Suprapubic skin (tissue), 3 donors: ENCODE measurements at regions not wholly inside any gene's neighbourhood (a gene's known extent, or its start where the extent isn't known, plus 50 kb on each side); places are given as distances from the start of the nearest gene placed in this dataset.
"Not testable (repeated sequence)": the region's sequence is repeated elsewhere in the genome, so short reads cannot be mapped to it uniquely, and the experiment has no call there.

Experiments used
- CTCF ChIP-seq, 2 donors: fragments of 200-600 bp in 1 of 2; fragments of 450-650 bp in 1 of 2; sonication (generic) in 1 of 2; IDR thresholded peaks; one replicate each; pipeline ENCODE4 v1.5.1; 2016 to 2019; ENCODE audit warnings: antibody characterized with exemption in 2 of 2, mild to moderate bottlenecking in 1 of 2, moderate library complexity in 1 of 2
- POLR2A ChIP-seq, 2 donors: fragments of 450-650 bp; IDR thresholded peaks; one replicate each; pipeline ENCODE4 v1.6.1; 2017; ENCODE audit warnings: antibody characterized with exemption in 2 of 2, mild to moderate bottlenecking in 2 of 2, moderate library complexity in 2 of 2

DNA sequence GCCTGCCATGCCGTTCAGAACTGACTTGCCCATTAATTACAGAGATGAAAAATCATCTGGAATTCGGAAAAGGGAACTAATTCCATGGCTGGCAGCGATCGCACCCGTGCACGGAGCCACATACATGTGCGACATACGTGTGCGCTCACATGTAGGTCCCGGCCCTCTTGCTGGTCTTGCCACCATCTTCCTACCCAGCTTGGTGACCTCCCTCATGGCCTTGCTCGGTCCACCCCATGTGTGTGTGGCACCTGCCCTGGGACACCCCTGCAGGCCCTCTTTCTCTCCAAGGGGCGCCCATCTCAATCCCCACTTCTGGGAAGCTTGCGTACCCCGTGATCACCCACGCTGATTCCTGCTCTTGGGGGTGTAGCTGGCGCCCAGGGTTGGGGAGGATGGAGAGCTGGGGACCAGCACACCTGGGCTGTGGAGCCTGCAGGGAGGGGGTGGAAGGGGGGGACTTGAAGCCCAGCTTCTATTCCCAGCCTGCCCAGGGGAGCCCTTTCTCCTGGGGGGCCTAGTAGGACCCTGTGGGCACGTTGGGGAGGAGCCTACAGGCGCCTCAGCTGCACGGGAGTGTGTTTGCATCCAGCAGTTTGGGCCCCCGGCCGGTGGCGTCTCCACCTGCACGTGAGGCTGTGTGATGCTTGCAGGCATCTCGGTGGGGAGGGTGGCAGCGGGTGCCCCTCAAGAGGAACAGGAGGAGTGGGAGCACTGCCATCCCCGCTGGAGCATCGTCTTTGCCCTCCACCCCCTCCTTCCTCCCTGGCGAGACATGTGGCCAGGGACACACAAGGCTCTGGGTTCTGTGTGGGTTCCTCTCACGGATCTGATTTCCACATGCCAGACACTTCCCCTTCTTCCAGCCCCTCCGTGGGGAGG lies 112.6 kb downstream of the CRLF3 start:
- not testable (repeated sequence) for TF ChIP-seq CTCF, POLR2A (IDR thresholded peaks at IDR 0.05)
